ENCODE measurements at regions not wholly inside any gene's neighbourhood (a gene's known extent, or its start where the extent isn't known, plus 50 kb on each side); places are given as distances from the start of the nearest gene placed in this dataset.
"Not testable (repeated sequence)": the region's sequence is repeated elsewhere in the genome, so short reads cannot be mapped to it uniquely, and the experiment has no call there.

- no peak for DNase-seq
These were observed 1031.7 kb upstream of the FBXO33 start for GRCh38 chr14:40463886-40464285.

- no peak for DNase-seq
These were observed 1020.4 kb upstream of the FBXO33 start for GRCh38 chr14:40452674-40453073.

- DNase-seq: peak; percentile 12 to 47 (median 17)
These were observed 1014.8 kb upstream of the FBXO33 start for GRCh38 chr14:40447017-40447416.

DNA sequence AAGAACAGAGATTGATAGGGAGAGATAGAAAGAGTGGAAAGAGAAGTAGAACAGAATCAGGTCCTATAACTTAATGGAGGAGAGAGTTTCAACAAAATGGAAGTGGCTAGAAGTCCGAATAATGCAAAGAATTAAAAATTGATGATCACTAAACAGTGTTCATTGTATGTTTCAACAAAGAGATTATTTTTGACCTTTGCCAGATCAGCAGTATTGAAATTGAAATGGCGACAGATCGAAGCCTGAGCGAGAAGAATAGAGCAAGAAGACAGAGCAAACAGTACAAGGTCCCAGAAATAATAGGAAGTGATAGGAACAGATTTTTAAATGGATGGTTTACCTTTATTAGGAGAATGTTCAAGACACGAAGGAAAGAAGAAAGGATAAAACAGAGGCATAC, 1012.8 kb upstream of the FBXO33 start:
- DNase-seq: no peak

- DNase-seq: peak in 1 of 3 experiments; percentile 73
These were observed 1004.3 kb upstream of the FBXO33 start for GRCh38 chr14:40436551-40436950.

- peak; percentile 41 to 73 (median 68) for DNase-seq
These were observed 985.7 kb upstream of the FBXO33 start for GRCh38 chr14:40417777-40418401.

- DNase-seq: no peak
These were observed 984.3 kb upstream of the FBXO33 start for GRCh38 chr14:40416565-40416964.

- DNase-seq: peak in 1 of 3 experiments; percentile 49
These were observed 982.2 kb upstream of the FBXO33 start for GRCh38 chr14:40414386-40414785.

GRCh38 chr14:40413136-40413535, 980.9 kb upstream of the FBXO33 start:
- DNase-seq: no peak

DNA sequence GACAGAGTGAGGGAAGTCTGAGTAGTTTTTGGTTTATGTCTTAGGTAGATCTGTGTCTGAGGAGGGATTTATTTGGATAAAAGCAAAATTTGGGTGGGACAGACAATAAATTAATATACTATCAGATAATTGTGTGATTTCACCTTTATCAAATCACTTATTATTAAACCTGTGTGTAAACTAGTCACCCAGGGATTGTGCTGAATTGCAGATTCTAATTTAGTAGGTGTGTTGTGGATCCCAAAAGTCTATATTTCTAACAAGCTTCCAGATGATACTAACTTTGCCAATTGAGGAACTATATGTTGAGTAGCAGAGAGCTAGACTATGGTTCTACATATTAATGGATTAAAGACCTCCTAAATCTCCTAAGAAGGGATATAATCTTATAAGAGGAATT, 978.5 kb upstream of the FBXO33 start:
- no peak for DNase-seq

DNA sequence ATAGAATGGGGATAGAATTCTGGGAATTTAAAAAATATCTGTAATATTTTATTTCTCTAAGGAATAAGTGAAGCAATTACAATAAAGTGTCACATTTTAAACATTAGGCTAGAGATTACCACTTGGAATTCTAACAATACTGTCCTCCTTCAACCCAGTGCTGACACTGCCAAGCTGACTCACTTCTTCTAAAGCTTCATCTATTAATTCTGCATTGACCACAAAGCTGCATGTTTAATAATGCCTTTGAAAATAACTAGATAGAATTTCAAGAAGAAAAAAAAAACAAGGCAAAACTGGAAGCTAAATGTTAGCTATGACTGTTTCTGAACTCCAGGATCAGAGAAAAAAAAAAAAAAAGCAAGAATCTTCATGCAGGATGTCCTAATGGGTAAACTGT, 970.7 kb upstream of the FBXO33 start:
- no peak for DNase-seq

GRCh38 chr14:40398981-40399380, 966.7 kb upstream of the FBXO33 start:
- no peak for DNase-seq

GRCh38 chr14:40394634-40395340, 962.6 kb upstream of the FBXO33 start:
- no peak for DNase-seq

GRCh38 chr14:40393143-40393542, 960.9 kb upstream of the FBXO33 start:
- DNase-seq: no peak

GRCh38 chr14:40386433-40386832, 954.2 kb upstream of the FBXO33 start:
- peak in 1 of 3 experiments; percentile 19 for DNase-seq

- no peak for DNase-seq
These were observed 942.0 kb upstream of the FBXO33 start for GRCh38 chr14:40374221-40374620.

DNA sequence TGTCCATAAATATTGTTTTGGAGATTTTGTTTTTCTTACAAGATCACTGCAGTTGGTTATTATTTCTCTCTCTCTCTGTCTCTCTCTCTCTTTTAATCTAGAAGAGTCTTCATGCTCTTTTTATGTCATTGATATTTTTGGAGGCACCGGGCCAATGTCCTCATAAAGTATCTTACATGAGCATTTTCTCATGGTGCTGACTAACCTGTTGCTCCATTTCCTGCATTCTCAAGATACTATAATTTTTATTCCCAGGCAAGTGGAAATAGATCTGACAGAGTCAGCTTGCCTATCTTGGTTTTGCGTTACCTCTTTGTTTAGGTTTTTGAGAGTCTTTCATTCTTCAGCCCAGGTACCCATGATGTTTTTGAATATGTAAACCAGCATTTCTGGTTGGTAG, 938.8 kb upstream of the FBXO33 start:
- no peak for DNase-seq

DNA sequence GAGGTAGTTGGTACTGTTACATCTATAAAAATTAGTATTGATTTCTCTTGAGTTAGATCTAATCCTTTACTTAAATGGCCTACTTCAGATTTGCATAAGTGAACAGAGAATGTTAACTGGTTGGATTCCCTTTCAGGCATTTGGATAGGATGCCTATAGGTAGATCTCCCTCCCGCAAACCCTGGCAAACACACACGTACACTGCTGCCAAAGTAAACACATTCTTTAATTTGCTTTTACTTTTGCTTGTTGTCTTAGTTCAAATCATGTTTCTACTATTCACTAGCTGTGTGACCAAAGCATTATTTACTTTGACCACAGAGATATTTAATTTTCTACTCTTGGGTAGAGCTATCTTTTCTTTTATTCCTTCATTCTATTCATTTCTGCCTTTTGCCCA, 936.1 kb upstream of the FBXO33 start:
- DNase-seq: peak in 1 of 3 experiments; percentile 48

- DNase-seq: no peak
These were observed 935.5 kb upstream of the FBXO33 start for GRCh38 chr14:40367717-40368116.

GRCh38 chr14:40365305-40365704, 933.1 kb upstream of the FBXO33 start:
- no peak for DNase-seq

GRCh38 chr14:40362856-40363255, 930.6 kb upstream of the FBXO33 start:
- DNase-seq: no peak

DNA sequence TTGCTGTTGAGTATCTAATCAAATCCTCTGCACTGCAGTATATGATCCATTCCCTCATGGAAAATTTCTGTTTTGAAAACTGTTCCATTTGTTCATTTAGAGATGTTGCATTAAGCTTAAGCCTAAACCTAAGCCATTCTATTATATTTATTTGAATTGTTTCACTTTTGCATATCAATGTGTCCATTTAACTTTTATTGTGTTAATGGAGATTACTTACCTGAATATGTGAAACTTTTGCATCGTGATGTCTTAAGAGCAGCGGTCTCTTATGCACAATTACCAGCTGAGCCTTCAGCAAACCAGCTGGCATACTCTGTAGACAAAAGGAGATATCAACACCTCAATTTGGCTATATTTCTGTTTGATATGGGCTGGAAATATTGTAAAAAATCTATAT, 922.5 kb upstream of the FBXO33 start:
- DNase-seq: no peak

DNA sequence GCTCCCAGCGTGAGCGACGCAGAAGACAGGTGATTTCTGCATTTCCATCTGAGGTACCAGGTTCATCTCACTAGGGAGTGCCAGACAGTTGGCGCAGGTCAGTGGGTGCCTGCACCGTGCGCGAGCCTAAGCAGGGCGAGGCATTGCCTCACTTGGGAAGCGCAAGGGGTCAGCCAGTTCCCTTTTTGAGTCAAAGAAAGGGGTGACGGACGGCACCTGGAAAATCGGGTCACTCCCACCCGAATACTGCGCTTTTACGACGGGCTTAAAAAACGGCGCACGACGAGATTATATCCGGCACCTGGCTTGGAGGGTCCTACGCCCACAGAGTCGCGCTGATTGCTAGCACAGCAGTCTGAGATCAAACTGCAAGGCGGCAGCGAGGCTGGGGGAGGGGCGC, 915.9 kb upstream of the FBXO33 start:
- not testable (repeated sequence) for DNase-seq

DNA sequence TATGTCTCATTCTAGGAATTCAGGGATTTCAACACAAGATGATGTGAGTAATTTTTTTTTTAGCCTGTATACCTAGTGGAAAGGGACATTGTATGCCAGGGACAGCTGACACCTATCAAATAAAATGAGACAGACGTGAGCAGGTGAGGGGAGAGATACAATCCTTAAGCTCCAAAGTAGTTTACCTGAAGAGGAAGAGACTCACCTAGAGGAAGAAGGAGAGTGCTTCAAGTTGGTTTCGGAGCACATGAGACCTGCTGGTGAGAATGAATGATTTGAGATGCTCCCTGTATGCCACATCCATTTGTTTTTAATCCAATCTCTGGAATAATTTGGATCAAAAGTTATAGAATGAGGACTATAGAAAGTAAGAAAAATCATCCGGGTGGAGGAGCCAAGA, 915.4 kb upstream of the FBXO33 start:
- peak in 1 of 3 experiments; percentile 19 for DNase-seq

DNA sequence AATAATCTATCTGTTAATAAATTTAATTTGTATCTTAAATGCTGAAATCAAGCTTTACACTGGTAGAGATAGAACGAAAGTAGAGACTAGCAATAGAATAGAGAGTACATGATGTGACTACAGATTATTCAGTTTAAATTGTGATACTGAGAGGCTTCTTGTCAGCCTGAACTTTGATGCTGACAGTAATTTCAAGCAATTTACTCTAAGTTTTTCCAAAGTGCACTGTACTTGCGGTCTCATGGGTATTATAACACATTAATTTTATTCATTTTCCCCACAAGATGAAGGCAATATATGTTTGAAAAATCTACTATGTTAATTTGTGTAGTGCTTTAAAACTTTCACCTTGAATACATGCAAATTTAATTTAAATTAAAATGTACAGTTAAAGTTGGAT, 914.0 kb upstream of the FBXO33 start:
- no peak for DNase-seq

Measured in NCI-H1417 (cell line).